GM21447 (cell line): ENCODE measurements at regions not wholly inside any gene's neighbourhood (a gene's known extent, or its start where the extent isn't known, plus 50 kb on each side); places are given as distances from the start of the nearest gene placed in this dataset.

ENCODE experiments used
- ATAC-seq: cut with Tn5 transposase; IDR thresholded peaks from one replicate; pipeline ENCODE4 v1.9.1; 2021; ENCODE audit not compliant: unreplicated experiment

DNA sequence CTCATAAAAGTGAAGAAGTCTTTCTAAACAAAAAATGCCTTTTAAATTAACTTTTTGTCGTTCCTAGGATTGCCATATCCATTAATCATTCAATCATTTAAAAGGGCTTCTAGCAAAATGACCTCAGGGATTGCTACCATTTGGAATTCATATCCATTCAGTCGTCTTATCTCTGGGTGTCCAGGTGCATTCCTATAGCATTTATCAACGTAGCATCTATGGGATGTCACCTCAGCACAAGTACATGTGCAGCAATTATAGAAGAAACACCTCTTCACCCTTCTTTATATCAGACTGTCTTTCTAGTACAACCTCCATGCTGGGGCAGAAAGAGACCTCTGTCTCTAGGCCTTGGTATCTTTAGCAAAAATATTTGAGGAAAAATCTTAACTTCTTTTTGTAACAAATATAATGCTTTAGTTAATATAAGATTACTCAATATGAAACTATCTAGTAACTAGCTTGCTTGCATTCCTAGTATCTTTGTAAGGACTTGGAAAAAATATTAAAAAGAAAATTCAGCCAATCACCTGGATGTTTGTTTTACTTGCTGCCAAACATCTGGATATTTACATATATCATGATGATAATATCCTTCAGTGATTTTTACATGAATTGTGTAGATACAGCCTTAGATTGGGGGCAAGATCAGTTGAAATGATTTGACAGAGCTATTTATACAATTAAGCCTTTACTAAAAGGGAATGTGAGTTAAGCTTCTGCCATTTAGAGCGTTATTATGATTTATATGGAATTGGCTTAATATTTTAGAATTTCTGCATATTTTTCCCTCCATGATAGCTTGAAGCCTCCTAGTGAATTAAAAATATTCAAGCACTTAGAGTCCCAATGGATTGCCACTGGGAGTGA lies 356.8 kb downstream of the HDGFL1 start:
- ATAC-seq, result no peak

DNA sequence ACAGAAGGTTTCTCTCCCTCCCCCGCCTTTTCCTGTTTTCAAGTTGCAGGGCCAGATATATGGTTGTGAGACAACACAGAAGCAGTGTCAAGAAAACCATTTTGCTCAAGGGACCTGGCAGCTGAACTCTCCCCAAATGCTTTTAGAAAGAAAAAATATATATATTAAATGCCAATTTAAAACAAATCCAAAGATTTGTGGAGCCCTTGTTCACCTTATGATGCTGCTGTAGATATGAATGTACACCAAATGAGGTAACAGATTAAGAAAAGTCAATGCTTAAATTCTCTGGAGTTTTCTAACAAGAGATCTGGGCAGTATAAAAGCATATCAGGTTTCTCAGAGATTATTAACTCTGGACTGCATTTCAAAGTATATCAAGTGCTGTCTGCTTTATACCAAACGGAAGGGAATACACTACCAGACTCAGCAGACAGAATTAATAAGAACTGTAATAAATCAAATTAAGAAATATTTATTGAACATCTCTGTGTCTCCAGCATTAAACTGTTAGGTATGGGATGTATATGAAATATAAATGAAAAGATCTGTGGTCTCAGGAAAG lies 357.5 kb downstream of the HDGFL1 start:
- no peak for ATAC-seq

DNA sequence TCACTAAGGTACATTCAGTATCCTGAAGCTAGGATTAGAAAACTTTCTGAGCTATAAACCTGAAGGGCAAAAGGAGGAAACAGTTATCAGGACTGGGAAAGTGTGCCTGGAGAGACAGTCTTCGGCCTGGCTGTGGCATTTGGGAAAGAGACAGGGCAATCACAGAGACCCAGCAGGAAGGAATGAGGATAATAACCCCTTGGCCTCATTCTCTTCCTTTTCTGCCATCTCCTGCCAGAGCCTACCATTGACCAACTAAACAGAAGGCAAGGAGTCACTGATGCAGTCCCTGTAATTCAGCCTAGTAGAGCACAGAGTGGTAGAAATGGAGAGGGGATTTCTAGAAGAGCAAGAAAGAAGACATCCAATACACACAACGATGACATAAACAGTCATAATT lies 359.4 kb downstream of the HDGFL1 start:
- ATAC-seq, result no peak

DNA sequence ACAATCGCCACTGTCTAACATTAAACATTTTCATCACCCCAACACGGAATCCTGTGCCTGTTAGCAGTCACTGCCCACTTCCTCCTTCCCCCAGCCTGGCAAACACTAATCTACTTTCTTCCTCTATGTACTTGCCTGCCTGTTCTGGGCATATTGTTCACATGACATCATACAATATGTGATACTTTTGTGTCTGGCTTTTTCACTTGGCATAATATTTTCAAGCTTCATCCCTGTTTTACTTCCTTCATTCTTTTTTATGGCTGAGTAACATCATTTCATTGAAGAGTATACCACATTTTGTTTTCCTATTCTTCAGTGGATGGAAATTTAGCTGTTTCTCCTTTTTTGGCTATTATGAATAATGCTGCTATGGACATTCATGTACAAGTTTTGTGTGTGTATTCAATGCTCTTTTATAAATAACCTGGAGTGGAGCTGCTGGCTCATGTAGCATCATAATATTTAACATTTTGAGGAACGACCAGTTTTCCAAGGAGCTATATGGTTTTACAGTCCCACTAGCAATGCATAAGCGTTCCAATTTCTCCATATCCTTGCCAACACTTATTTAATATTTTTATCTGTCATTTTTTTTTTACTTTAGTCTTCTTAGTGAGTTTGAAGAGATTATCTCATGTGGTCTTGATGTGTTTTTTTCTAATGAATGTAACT lies 360.1 kb downstream of the HDGFL1 start:
- no peak for ATAC-seq

DNA sequence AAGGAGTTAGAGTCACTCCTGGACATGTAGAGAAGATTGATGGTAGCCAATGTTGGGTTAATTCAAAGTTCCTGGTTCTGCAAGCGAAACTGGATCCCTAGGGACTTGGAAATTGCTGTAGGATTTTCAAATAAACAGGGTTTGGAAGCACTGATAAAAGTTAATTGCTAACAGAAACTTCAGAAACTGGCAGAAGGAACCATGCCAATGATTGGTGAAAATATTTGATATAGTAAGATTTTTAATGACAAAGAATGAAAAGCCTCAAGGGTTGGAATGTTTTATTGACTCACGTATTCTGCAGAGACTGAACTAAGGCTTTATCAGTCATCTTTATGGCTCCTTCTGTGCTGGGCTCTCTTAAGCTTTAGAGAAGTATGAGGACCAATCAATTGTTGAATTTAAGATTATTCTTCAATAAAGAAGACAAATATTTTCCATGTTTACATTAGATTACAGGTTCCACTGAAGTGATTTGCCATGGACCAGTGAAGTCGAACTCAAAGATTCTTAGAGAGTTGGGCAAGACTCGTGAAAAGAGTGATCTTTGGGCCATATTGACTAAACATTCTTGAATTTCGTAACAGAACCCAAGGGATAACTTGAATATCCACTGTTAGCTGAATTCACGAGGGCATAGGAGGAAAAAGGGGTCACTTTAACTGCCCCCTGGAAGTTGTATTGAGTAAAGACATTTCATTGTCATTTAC lies 371.4 kb downstream of the HDGFL1 start:
- ATAC-seq, result no peak

DNA sequence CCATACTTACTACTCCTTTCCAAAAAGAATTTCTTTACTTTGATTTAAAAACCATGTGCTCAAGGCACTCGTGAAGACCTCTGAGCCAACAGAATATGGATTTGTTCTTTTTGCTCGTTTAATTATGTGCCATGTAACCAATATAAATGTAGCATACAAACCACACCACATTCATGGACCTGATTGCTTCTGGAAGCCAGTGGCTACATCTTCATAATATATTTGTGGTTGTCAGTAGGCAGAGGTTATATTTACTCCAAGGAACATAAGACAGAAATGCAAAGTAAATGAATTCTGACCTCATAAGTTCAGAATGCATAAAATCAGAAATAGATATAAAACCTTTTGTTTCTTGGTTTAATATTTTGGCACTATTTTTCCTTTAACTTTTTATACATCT lies 373.0 kb downstream of the HDGFL1 start:
- no peak for ATAC-seq

DNA sequence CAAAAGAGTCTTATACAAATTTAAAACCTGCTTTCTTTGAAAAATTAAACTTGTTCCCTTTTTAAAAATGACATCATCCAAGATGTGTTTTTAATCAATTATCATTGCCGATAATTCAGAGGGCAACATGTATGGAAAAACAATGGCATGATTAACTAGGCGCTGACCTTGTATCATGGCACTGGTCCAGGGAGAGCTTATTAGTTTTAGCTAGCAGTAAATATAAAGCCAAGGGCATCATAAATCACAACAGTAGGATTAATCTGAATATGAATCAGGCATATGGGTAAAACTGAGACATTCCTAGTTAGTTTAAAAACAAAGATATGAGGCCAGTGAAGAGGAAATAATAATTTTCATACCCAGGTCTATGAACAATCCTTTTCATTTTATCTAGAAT lies 374.0 kb downstream of the HDGFL1 start:
- no peak for ATAC-seq

DNA sequence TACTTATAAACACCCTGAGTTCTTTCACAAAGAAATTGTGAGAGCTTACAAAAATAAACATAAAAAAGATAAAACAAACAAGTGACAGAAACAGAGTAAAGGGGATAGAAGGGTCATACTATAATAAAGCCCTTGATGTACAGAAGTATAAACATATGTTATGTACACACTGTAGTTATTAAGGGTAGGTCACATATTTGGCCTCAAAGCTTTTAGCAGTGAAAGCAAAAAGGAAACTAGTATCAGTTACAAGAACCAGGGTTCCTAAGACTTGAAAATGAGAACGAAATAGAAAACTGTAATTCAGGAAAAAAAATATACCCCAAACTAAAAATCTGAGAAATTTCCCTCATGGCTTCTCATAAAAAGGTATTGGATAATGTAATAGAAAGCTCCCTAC lies 380.6 kb downstream of the HDGFL1 start:
- ATAC-seq, result no peak

DNA sequence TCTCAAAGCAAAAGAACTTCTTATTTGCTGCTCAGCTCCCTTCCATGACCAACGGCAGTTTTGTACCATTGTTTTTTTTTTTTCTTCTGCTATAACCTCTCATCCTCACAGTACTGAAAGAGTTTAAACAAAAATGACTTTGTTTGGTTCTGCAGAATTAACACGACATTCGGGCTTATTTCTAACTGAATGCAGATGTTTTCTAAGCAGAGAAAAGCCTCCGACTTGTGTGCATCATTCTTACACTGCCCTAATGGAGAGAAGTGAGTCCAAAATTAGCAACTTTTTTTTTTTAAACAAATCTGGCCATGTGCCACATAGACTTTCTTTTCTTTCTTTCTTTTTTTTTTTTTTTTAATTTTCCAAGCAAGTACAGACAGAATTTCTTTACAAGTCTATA lies 382.7 kb downstream of the HDGFL1 start:
- no peak for ATAC-seq

DNA sequence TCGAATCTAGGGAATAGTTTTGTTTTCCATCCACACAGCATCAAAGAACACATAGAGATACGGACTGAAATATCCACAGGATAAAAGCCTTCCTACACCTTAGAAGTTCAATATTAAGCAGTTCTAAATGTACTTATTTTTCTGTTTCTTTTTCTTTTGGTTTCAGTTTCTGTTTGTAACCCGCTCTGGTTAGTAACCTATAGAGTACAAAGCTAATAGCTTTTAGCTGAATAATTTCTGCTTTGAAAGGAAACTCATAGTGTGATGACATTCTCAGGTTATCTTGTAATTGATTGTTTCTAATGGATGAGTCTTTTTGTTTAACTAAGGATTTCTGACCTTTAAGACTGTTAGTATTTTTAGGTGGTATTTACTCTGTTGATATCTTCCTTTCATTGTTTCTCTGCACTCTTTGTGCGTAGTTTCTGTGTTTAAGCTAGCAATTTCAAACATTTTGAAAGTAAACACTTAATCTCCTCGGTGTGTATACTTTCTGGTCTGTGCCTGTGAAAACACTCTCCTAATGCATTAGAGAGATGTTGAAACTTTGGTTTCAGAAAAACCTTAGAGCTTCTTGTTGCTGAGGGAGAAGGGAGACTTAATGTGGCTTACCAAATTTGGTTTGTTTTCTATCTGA lies 385.5 kb downstream of the HDGFL1 start:
- ATAC-seq, result peak; percentile 63

DNA sequence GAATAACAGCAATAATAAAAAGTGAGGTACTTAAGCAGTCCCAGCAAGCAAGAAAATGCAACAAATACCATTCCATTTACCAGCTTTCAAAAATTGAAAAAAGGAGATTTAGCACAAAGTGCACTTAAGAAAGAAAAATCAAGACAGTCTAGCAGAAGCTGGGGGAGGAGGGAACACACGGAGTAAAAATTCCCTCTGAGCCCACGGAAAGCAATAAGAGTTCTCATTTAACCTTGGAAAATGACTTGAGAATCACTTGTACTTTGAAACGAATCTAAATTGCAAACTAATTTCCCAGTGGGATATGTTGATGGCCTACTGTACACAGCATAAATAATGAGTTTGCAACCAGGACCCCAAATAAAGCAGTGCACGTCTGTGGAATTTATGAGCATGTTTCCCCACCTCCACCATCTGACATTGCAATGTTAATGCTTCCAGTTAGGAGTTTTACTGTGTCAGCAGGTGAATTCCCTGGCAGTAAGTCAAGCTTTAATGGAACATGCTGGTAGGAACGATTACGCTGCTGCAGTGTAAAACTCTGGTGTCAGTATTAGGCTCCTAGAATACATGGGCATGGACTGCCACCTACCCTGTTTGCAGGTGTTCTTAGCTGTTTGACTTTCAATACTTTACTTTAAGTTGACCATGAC lies 386.8 kb downstream of the HDGFL1 start:
- ATAC-seq, result no peak

DNA sequence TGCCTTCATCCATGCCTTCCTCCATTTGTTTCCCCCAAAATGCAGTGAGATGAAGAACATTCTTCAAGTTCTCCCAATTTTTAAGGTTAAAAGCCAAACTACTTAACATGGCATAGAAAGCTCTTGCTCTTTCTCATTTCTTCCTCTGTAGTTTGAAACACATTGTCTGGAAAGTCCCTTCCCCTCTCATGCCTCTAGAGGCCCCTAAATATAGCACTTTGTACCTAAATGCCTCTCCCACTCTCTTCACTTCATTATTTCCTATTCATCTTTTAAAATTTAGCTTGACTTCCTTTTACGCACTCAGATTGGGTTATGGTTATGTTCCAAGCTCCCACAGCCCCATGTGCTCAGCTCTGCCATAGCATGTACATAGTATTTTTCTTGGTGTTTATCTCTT lies 389.3 kb downstream of the HDGFL1 start:
- ATAC-seq, result no peak

DNA sequence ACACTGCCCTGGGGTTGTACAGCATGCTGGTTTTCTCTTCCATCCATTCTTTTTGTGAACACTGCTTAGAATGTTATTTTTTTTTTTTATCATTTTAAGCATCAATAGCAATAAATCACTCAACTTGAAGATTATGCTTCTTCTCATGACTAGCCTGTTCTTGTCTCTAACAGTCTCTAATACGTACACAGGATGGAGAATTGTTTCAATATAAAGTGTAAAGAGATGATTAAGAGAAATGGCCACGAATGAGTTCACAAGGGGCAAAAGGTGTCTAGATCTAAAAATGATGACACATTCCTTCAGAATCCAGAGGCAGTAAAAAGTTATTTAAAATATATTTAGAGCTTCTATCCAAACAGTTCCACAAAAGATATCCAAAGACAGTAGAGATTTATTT lies 390.2 kb downstream of the HDGFL1 start:
- ATAC-seq, result no peak

DNA sequence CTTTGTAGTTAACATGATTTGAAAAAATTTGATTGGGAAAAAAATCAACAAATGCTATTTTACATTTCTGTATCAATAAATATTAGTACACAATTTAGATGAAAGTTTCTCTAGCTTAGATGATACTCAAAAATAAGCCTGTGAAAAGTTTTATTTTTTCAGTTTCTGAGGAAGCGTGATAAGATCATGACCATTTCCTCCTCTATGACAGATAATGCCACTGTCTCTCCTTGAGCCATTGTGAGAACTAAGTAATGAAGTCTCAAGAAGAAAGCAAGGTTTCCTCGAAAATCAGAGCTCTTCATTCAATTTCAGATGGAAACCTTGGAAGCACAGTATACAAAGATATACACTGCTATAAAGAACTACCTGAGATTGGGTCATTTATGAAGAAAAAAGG lies 395.0 kb downstream of the HDGFL1 start:
- no peak for ATAC-seq

DNA sequence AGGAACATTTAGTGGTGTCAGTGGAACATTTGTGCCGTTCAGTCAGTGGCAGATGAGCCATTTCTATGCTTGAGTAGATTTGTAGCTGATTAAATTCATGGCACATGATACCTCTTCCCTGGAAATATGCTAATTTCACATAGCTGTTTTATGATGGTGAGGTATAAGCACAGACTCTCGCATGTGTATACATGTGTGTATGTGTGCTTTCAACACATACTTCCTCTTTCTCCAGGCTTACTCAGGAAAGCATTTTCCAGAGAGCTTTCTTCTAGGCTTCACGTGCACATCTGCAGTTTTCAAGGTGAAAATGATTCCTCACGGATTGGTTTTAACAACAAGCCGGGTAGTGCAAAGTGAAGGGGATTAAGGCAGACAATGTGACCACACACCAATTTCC lies 396.5 kb downstream of the HDGFL1 start:
- ATAC-seq, result no peak

DNA sequence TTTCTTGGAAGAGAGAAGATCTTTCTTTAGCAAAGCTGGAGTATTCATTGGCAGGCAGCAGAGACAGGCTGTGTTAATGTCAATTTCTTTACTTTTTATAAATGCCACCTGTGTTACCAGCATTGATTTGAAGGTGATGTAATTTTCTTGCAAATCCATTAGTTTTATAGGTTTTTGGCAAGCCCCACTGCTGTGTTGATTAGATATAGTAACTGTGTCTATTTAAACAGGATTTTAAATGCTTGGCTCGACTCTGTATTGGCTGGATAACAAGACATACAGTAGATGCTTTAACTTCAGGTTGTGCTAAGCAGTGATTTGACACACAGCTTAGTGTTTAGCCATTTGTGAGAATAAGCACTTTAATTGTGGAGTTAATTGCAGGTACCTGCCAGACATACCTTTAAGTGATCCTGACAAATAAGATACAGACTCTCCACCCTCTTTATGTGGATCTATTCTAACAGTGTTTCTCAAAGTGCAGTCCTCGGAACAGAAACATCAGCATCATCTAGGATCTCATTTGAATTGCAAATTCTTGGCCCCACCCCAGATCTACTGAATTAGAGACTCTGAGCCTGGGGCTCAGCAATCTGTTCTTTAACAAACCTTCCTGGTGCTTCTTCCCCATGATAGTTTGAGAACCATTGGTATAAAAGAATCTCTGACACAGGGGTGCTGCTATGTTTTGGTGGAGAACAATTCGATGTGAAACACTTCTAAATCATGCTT lies 397.5 kb downstream of the HDGFL1 start:
- ATAC-seq, result no peak

DNA sequence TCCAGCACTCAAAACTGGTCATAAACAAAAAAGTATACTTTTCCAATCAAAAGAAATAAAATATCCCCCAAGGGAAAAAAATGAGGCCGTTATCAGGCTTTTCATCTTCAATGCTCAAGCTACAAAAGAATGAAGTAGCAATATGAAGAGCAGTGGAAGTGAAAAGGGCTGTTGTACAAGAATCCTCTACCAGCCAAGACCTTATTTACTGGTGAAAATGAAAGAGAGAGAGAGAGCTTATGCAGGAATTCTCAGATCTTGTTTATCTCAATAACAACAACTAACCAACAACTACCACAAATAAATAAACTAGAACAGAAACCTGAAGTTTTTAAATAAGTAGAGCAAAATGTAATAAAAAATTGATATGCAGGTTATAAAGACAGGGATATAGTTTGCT lies 400.6 kb downstream of the HDGFL1 start:
- no peak for ATAC-seq

DNA sequence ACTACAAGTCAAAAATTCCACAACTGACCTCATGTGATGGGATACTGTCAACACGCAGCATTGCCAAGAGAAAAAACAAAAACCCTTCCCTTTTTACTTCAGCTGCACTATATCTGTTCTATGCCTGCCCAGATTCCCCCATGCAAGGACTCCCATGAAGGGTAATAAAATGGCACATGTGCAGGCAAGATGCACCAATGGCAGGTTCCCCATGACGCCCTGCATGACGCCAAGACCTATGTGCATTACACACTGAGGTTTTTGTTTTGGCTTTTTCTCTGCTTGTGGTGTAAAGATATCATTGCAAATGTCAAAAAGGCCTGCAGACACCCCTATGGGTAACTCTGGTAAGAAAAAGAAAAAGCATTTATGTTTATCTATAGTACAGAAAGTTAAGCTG lies 403.4 kb downstream of the HDGFL1 start:
- ATAC-seq, result no peak

DNA sequence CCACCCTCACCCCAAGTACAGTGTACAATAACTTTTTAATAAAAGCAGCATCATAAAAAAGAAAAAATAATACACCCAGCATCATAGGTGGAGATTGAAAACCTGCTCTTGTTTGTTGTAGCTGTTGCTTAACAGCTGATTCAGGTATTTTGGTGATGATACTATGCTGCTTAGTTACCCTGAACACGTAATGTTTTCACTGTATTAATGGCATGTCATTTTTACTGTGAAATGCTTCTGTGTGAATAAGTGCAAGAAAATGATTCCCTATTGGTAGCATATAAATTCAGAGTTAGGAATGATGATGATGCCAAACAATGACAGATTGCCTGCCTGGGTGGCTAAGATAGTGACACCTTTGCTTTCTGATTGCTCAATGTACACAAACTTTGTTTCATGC lies 405.7 kb downstream of the HDGFL1 start:
- ATAC-seq, result no peak

DNA sequence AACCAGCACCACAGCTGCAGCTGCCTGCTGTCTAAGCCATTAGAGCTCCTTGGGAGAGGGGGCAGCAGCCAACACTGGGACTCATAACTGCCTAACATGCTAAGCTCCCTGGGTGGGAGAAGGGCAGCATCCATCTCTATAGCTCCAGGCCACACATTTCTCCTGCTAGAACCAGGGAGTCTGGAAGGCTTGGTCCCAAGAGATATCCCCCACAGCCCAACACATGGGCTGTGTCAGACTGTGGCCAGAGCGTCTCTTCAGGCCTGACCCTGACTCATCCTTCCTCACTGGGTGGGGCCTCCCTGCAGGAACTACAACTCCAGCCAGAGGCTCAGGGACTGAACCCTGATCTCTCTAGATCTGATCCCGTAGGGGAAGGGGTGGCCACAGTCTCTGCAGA lies 411.1 kb downstream of the HDGFL1 start:
- no peak for ATAC-seq
